ENCODE measurements at regions not wholly inside any gene's neighbourhood (a gene's known extent, or its start where the extent isn't known, plus 50 kb on each side); places are given as distances from the start of the nearest gene placed in this dataset.

DNA sequence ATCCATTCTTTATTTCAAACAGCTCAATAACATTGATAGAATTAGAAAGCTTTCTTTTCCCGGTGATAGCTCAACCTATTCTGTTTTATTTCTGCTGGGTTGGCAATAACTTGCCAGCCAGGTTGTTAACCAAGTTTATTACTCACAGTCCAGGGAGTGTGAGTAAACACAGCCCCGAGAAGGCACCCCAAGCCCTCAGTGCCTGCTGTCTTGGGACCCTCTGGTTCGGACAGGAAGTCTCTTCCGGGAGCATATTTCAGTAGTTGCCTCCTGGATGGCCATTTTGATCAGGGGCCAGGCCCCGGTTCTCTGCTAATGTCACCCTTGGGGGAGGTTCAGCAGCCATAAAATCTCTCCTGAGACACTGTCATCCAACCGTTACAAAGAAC, 176.8 kb downstream of the INO80D start:
- H3K27me3 ChIP-seq (ENCODE audit: insufficient read depth, low read length) = peaks cover 18% of the 10 kb centered on the region; the same call in 1 of the 2 replicates
- BruUV-seq (replicated peaks) = no TSS peak
- no peak overlapping the region for H3K4me3 ChIP-seq (replicated peaks in 1 of 2; ENCODE audit: low read depth in 1 of 2, low read length in 2 of 2)
- ChIA-PET POLR2A (no interaction called here), RAD21 (ENCODE audit: low non-redundant PET in 1 of 2, low total read pairs in 2 of 2, uncharacterized antibody in 2 of 2, unreplicated experiment in 2 of 2) (no interaction called here), CTCF (no interaction called here)
- H3K27ac ChIP-seq (ENCODE audit: low read depth, low read length) = no peak overlapping the region
- H3K9me2 ChIP-seq (ENCODE audit: insufficient read depth) = no peaks in the 10 kb centered on the region
- H4K20me1 ChIP-seq (ENCODE audit: insufficient read depth) = no peaks in the 10 kb centered on the region
- H3K79me2 ChIP-seq (ENCODE audit: insufficient read depth, low read length) = no peaks in the 10 kb centered on the region
- ATAC-seq = no peak
- no peaks in the 10 kb centered on the region for H3K9me3 ChIP-seq (ENCODE audit: control insufficient read depth in 1 of 2, insufficient read depth in 1 of 2, low read depth in 1 of 2, low read length in 2 of 2)
- H3K4me1 ChIP-seq (ENCODE audit: control insufficient read depth in 1 of 2, insufficient read depth in 2 of 2, low read length in 2 of 2) = no peaks in the 10 kb centered on the region
- no peak overlapping the region for H3K9ac ChIP-seq (ENCODE audit: low read length)
- no peak for DNase-seq (ENCODE audit: low read depth, low spot score)
- no peak overlapping the region for H3K4me2 ChIP-seq (ENCODE audit: low read length)
- intact Hi-C loops (cut with micrococcal nuclease) = no loop called here
- H3K36me3 ChIP-seq (ENCODE audit: control insufficient read depth in 1 of 2, insufficient read depth in 2 of 2, low read length in 2 of 2) = no peaks in the 10 kb centered on the region
- no peak overlapping the region for H2AFZ ChIP-seq (ENCODE audit: low read depth, low read length, poor library complexity, severe bottlenecking)
- TF ChIP-seq, protein P1, sequence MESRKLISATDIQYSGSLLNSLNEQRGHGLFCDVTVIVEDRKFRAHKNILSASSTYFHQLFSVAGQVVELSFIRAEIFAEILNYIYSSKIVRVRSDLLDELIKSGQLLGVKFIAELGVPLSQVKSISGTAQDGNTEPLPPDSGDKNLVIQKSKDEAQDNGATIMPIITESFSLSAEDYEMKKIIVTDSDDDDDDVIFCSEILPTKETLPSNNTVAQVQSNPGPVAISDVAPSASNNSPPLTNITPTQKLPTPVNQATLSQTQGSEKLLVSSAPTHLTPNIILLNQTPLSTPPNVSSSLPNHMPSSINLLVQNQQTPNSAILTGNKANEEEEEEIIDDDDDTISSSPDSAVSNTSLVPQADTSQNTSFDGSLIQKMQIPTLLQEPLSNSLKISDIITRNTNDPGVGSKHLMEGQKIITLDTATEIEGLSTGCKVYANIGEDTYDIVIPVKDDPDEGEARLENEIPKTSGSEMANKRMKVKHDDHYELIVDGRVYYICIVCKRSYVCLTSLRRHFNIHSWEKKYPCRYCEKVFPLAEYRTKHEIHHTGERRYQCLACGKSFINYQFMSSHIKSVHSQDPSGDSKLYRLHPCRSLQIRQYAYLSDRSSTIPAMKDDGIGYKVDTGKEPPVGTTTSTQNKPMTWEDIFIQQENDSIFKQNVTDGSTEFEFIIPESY (IDR thresholded peaks at IDR 0.05; ENCODE audit: extremely low read depth, insufficient replicate concordance, low read length) = no peak
- TF ChIP-seq, protein P2, sequence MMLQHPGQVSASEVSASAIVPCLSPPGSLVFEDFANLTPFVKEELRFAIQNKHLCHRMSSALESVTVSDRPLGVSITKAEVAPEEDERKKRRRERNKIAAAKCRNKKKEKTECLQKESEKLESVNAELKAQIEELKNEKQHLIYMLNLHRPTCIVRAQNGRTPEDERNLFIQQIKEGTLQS (IDR thresholded peaks at IDR 0.05) = no peak
- TF ChIP-seq EGR1 (IDR thresholded peaks at IDR 0.05; ENCODE audit: low read depth) = no peak
- TF ChIP-seq, protein P3, sequence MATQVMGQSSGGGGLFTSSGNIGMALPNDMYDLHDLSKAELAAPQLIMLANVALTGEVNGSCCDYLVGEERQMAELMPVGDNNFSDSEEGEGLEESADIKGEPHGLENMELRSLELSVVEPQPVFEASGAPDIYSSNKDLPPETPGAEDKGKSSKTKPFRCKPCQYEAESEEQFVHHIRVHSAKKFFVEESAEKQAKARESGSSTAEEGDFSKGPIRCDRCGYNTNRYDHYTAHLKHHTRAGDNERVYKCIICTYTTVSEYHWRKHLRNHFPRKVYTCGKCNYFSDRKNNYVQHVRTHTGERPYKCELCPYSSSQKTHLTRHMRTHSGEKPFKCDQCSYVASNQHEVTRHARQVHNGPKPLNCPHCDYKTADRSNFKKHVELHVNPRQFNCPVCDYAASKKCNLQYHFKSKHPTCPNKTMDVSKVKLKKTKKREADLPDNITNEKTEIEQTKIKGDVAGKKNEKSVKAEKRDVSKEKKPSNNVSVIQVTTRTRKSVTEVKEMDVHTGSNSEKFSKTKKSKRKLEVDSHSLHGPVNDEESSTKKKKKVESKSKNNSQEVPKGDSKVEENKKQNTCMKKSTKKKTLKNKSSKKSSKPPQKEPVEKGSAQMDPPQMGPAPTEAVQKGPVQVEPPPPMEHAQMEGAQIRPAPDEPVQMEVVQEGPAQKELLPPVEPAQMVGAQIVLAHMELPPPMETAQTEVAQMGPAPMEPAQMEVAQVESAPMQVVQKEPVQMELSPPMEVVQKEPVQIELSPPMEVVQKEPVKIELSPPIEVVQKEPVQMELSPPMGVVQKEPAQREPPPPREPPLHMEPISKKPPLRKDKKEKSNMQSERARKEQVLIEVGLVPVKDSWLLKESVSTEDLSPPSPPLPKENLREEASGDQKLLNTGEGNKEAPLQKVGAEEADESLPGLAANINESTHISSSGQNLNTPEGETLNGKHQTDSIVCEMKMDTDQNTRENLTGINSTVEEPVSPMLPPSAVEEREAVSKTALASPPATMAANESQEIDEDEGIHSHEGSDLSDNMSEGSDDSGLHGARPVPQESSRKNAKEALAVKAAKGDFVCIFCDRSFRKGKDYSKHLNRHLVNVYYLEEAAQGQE (IDR thresholded peaks at IDR 0.05; ENCODE audit: low read depth) = no peak
- no peak for TF ChIP-seq SP1 (IDR thresholded peaks at IDR 0.05; ENCODE audit: low read depth)
- TF ChIP-seq EZH2phosphoT487 (IDR thresholded peaks at IDR 0.05; ENCODE audit: borderline replicate concordance) = no peak
- no peak for TF ChIP-seq POLR2A (IDR thresholded peaks at IDR 0.05; ENCODE audit: borderline replicate concordance, extremely low read depth, insufficient read depth, insufficient read length)
- TF ChIP-seq RAD21 (IDR thresholded peaks at IDR 0.05; ENCODE audit: low read depth) = no peak
- TF ChIP-seq SIN3A (IDR thresholded peaks at IDR 0.05; ENCODE audit: low read depth) = no peak
- TF ChIP-seq FOSL1 (IDR thresholded peaks at IDR 0.05; ENCODE audit: low read depth) = no peak
- TF ChIP-seq ELF1 (IDR thresholded peaks at IDR 0.05; ENCODE audit: borderline replicate concordance, low read depth) = no peak
- TF ChIP-seq ZFX (IDR thresholded peaks at IDR 0.05) = no peak
- TF ChIP-seq YY1 (IDR thresholded peaks at IDR 0.05; ENCODE audit: extremely low read depth, insufficient replicate concordance, low read depth, low read length) = no peak
- TF ChIP-seq POLR2AphosphoS5 (IDR thresholded peaks at IDR 0.05; ENCODE audit: low read depth, low read length) = no peak
- TF ChIP-seq EZH2 (IDR thresholded peaks at IDR 0.05) = no peak
- no peak for TF ChIP-seq TCF7L2 (IDR thresholded peaks at IDR 0.05; ENCODE audit: borderline replicate concordance, extremely low read depth, insufficient read depth, insufficient read length)

Data from HCT116 (cell line).